Thoracic aorta (tissue), 2 donors: ENCODE measurements at regions not wholly inside any gene's neighbourhood (a gene's known extent, or its start where the extent isn't known, plus 50 kb on each side); places are given as distances from the start of the nearest gene placed in this dataset.

Experiments used
- ATAC-seq: fragments of 150-250 bp; one replicate; pipeline ENCODE4 v1.8.0; 2017; ENCODE audit warnings: low read depth; ENCODE audit not compliant: insufficient number of reproducible peaks, low FRiP score
- DNase-seq: peaks from one replicate; pipeline ENCODE4 v3.0.0-alpha.2; 2020; ENCODE audit warnings: low spot score
- H3K27ac ChIP-seq, 2 donors: fragments of 200-600 bp; sonication (generic); 1 replicate in 1 of 2; 2 replicates in 1 of 2; pipeline ENCODE4 v1.5.1; 2016; ENCODE audit warnings: mild to moderate bottlenecking in 2 of 2, moderate library complexity in 2 of 2
- H3K27me3 ChIP-seq: fragments of 200-600 bp; sonication (generic); replicated peaks from 2 replicates; pipeline ENCODE4 v1.6.0; 2016; ENCODE audit warnings: mild to moderate bottlenecking; ENCODE audit not compliant: insufficient read depth
- H3K36me3 ChIP-seq: fragments of 200-600 bp; sonication (generic); one replicate; pipeline ENCODE4 v1.5.1; 2016
- H3K4me1 ChIP-seq, 2 donors: fragments of 200-600 bp; sonication (generic); 1 replicate in 1 of 2; 2 replicates in 1 of 2; pipeline versions ENCODE4 v1.5.1 to v1.6.0; 2016; ENCODE audit warnings: low read depth in 2 of 2, mild to moderate bottlenecking in 1 of 2; ENCODE audit not compliant: control insufficient read depth in 1 of 2
- H3K4me3 ChIP-seq: fragments of 200-600 bp; sonication (generic); 2 replicates; pipeline ENCODE4 v1.5.1; 2016; ENCODE audit warnings: mild to moderate bottlenecking
- H3K9me3 ChIP-seq: fragments of 200-600 bp; sonication (generic); 2 replicates; pipeline ENCODE4 v1.5.1; 2016
- TF ChIP-seq, protein P1 (sequence below): fragments of 200-600 bp; sonication (generic); IDR thresholded peaks from one replicate; pipeline ENCODE4 v1.5.1; 2019; ENCODE audit warnings: antibody characterized with exemption

DNA sequence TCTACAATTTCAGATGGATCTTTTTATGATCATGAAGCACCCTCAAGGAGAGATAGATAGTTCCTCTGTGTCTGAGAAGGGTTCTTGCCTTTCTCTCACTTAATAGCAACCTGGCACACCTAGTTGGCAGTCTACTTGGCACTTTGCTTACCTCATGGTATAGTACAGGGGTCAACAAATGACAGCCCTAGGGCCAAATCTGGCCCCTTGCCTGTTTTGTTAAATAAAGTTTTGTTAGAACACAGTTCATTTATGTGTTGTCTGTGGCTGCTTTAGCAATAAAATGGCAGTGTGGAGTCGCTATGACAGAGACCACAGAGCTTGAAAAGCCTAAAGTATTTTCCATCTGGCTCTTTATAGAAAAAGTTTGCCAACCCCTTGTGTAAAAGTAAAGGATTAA lies 119.3 kb upstream of the CPEB4 start:
- no peaks in the 10 kb centered on the region for H3K27me3 ChIP-seq
- no peak for DNase-seq
- peaks cover 3 to 29% of the 10 kb centered on the region in 2 donors for H3K4me1 ChIP-seq
- H3K27ac ChIP-seq = no peak overlapping the region
- H3K4me3 ChIP-seq = no peak overlapping the region
- no peaks in the 10 kb centered on the region for H3K36me3 ChIP-seq
- TF ChIP-seq, protein P1, sequence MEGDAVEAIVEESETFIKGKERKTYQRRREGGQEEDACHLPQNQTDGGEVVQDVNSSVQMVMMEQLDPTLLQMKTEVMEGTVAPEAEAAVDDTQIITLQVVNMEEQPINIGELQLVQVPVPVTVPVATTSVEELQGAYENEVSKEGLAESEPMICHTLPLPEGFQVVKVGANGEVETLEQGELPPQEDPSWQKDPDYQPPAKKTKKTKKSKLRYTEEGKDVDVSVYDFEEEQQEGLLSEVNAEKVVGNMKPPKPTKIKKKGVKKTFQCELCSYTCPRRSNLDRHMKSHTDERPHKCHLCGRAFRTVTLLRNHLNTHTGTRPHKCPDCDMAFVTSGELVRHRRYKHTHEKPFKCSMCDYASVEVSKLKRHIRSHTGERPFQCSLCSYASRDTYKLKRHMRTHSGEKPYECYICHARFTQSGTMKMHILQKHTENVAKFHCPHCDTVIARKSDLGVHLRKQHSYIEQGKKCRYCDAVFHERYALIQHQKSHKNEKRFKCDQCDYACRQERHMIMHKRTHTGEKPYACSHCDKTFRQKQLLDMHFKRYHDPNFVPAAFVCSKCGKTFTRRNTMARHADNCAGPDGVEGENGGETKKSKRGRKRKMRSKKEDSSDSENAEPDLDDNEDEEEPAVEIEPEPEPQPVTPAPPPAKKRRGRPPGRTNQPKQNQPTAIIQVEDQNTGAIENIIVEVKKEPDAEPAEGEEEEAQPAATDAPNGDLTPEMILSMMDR = no peak
- H3K9me3 ChIP-seq = no peaks in the 10 kb centered on the region
- no peak for ATAC-seq

DNA sequence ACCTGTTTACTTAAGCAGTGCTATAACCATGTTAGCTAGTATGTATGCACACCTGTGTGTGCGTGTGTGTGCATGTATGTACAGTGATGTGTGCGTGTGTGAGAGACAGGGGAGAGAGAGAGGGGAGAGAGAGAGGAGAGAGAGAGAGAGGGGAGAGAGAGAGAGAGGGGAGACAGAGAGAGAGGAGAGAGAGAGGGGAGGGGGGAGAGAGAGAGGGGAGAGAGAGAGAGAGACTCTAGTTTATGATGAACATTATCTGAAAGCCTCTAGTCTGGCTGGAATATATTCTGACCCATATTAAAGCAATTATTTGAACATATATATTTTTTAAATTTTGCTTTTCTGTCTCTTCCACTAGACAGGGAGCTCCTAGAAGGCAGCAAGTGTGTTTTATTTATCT lies 117.5 kb upstream of the CPEB4 start:
- Histone ChIP-seq H3K4me1 (peaks cover 0 to 20% of the 10 kb centered on the region in 2 donors), H3K27ac (no peak overlapping the region), H3K9me3 (no peaks in the 10 kb centered on the region), H3K27me3 (no peaks in the 10 kb centered on the region), H3K36me3 (no peaks in the 10 kb centered on the region), H3K4me3 (no peak overlapping the region)
- DNase-seq (no peak), ATAC-seq (no peak)
- TF ChIP-seq, protein P1 = no peak

DNA sequence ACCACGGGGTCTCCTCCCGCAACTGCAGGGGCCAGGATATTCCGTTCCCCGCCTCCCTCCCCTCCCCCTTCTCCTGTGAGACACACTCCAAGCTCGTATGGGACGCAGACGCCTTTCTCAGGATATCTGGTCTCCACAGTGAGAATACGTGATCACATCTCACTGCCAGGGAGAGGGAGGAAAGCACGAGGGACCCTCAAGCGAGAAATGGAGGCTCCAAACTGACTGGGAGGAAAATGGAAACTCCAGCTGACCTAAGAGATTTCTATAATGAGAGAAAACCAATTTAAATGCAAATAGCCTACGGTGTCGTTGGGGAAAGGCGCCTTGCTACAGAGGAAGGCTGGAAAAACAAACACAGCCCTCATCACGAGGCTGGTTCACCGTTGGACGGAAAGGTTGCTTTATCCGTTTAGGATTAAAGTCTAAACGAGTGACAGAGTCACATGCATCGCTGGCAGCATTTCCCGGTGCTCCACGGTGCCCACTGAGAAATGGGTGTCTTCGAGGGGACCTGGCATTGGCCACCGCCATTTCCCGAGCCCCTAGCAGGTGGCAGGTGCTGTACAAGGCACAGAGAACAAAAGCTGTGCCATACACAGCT lies 116.9 kb upstream of the CPEB4 start:
- H3K9me3 ChIP-seq = no peaks in the 10 kb centered on the region
- no peak overlapping the region for H3K4me3 ChIP-seq
- DNase-seq = no peak
- peaks cover 0 to 18% of the 10 kb centered on the region in 2 donors for H3K4me1 ChIP-seq
- no peak for ATAC-seq
- no peaks in the 10 kb centered on the region for H3K27me3 ChIP-seq
- TF ChIP-seq, protein P1 = no peak
- no peaks in the 10 kb centered on the region for H3K36me3 ChIP-seq
- no peak overlapping the region for H3K27ac ChIP-seq

DNA sequence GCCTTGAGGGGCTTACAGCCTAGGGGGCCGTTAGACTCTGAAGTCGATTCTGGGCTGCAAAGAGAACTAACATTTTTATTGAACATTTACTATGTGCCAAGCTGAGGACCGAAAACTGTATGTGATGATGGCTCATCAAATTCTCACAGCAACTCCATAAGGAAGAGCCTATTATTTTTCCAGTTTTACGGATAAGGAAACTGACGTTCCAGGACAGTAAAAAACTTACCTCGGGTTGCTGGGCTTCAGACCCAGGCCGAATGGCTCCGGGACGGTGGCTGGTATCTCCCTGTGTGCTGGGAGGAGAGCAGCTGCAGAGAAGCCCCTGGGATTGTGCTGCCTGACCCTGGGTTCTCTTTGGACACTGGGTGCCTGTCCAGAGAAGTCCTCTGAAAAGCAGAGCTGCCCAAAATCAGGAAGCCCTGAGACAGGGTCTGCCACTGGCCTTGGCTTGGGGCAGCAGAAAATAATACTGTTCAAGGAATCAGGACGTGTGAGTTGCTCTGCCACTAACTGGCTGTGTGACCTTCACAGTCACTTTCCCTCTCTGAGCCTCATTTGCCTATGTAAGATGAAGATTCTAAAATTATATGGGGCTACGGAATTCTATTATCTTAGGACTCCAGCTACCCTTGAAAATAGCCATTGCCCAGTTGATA lies 116.3 kb upstream of the CPEB4 start:
- H3K4me1 ChIP-seq = peaks cover 0 to 12% of the 10 kb centered on the region in 2 donors
- H3K4me3 ChIP-seq = no peak overlapping the region
- no peaks in the 10 kb centered on the region for H3K9me3 ChIP-seq
- H3K27ac ChIP-seq = no peak overlapping the region
- TF ChIP-seq, protein P1 = no peak
- DNase-seq (no peak), ATAC-seq (no peak)
- no peaks in the 10 kb centered on the region for H3K27me3 ChIP-seq
- H3K36me3 ChIP-seq = no peaks in the 10 kb centered on the region

DNA sequence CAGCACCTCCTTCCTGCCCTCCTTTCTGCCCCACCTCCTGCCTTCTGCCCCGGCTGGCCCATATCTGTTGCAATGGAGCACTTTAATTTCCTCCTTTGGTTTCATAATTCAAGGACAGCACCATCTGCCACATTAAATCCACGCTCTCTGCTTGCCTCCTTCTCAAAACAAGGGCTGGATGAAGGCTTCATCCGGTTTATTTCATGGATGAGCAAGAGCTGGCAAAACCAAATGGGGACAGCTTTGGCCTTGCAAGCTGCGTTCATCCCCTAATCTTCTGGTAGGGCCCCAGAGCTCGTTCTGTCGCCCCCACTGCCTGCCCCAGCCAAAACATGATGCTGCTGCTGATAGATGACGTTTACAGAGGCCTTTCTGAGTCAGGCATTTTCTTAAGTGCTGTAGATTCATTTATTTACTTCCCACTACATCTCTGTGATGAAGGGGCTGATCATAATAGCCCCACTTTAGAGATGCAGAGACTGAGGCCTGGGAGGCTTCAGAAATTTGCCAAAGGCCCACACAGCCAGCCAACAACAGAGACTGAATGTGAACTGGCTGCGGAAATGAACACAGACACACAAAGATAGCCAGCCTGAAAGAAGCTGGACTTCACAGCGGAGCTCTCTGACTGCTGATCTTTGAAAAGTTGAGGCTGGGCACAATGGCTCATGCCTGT lies 115.6 kb upstream of the CPEB4 start:
- no peaks in the 10 kb centered on the region for H3K36me3 ChIP-seq
- no peaks in the 10 kb centered on the region for H3K9me3 ChIP-seq
- DNase-seq (no peak), ATAC-seq (no peak)
- no peak overlapping the region for H3K4me3 ChIP-seq
- TF ChIP-seq, protein P1 = no peak
- H3K4me1 ChIP-seq = peaks cover 0 to 5% of the 10 kb centered on the region in 2 donors
- H3K27ac ChIP-seq = no peak overlapping the region
- H3K27me3 ChIP-seq = no peaks in the 10 kb centered on the region
